ENCODE measurements at regions not wholly inside any gene's neighbourhood (a gene's known extent, or its start where the extent isn't known, plus 50 kb on each side); places are given as distances from the start of the nearest gene placed in this dataset.

GRCh38 chr10:54993148-54993547, 192.1 kb upstream of the PCDH15 start:
- Histone ChIP-seq H3F3A (ENCODE audit: insufficient read depth, low read length, poor library complexity, severe bottlenecking) (no peaks in the 10 kb centered on the region), H3K9ac (ENCODE audit: low read length) (no peak overlapping the region), H3K4me2 (ENCODE audit: low read length) (no peak overlapping the region), H3K36me3 (ENCODE audit: insufficient read depth, low read length) (no peaks in the 10 kb centered on the region), H3K27ac (ENCODE audit: low read length) (no peak overlapping the region), H4K20me1 (ENCODE audit: insufficient read depth) (no peaks in the 10 kb centered on the region), H3K9me2 (ENCODE audit: insufficient read depth, low read length) (no peaks in the 10 kb centered on the region), H3K9me3 (ENCODE audit: low read length) (no peaks in the 10 kb centered on the region), H3K79me2 (replicated peaks; ENCODE audit: insufficient read depth, low read length) (no peaks in the 10 kb centered on the region), H3K27me3 (ENCODE audit: insufficient read depth, low read depth, low read length) (no peaks in the 10 kb centered on the region), H3K4me3 (ENCODE audit: low read length) (no peak overlapping the region), H2AFZ (ENCODE audit: low read depth, low read length) (no peak overlapping the region)
- TF ChIP-seq TAF1 (IDR thresholded peaks at IDR 0.05; ENCODE audit: low read depth) (no peak), EP300 (conservative IDR thresholded peaks at IDR 0.05; ENCODE audit: poor library complexity, severe bottlenecking) (no peak), RAD21 (conservative IDR thresholded peaks at IDR 0.05) (no peak), MXI1 (conservative IDR thresholded peaks at IDR 0.05; ENCODE audit: poor library complexity, severe bottlenecking) (no peak), EZH2 (IDR thresholded peaks at IDR 0.05; ENCODE audit: borderline replicate concordance, insufficient read depth, low read length, poor library complexity, severe bottlenecking) (no peak), POLR2AphosphoS5 (IDR thresholded peaks at IDR 0.05) (no peak)
- TF ChIP-seq, protein P1, sequence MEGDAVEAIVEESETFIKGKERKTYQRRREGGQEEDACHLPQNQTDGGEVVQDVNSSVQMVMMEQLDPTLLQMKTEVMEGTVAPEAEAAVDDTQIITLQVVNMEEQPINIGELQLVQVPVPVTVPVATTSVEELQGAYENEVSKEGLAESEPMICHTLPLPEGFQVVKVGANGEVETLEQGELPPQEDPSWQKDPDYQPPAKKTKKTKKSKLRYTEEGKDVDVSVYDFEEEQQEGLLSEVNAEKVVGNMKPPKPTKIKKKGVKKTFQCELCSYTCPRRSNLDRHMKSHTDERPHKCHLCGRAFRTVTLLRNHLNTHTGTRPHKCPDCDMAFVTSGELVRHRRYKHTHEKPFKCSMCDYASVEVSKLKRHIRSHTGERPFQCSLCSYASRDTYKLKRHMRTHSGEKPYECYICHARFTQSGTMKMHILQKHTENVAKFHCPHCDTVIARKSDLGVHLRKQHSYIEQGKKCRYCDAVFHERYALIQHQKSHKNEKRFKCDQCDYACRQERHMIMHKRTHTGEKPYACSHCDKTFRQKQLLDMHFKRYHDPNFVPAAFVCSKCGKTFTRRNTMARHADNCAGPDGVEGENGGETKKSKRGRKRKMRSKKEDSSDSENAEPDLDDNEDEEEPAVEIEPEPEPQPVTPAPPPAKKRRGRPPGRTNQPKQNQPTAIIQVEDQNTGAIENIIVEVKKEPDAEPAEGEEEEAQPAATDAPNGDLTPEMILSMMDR (IDR thresholded peaks at IDR 0.05; ENCODE audit: poor library complexity, severe bottlenecking), result no peak
- TF ChIP-seq, protein P2, sequence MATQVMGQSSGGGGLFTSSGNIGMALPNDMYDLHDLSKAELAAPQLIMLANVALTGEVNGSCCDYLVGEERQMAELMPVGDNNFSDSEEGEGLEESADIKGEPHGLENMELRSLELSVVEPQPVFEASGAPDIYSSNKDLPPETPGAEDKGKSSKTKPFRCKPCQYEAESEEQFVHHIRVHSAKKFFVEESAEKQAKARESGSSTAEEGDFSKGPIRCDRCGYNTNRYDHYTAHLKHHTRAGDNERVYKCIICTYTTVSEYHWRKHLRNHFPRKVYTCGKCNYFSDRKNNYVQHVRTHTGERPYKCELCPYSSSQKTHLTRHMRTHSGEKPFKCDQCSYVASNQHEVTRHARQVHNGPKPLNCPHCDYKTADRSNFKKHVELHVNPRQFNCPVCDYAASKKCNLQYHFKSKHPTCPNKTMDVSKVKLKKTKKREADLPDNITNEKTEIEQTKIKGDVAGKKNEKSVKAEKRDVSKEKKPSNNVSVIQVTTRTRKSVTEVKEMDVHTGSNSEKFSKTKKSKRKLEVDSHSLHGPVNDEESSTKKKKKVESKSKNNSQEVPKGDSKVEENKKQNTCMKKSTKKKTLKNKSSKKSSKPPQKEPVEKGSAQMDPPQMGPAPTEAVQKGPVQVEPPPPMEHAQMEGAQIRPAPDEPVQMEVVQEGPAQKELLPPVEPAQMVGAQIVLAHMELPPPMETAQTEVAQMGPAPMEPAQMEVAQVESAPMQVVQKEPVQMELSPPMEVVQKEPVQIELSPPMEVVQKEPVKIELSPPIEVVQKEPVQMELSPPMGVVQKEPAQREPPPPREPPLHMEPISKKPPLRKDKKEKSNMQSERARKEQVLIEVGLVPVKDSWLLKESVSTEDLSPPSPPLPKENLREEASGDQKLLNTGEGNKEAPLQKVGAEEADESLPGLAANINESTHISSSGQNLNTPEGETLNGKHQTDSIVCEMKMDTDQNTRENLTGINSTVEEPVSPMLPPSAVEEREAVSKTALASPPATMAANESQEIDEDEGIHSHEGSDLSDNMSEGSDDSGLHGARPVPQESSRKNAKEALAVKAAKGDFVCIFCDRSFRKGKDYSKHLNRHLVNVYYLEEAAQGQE (IDR thresholded peaks at IDR 0.05; ENCODE audit: borderline replicate concordance), result no peak

DNA sequence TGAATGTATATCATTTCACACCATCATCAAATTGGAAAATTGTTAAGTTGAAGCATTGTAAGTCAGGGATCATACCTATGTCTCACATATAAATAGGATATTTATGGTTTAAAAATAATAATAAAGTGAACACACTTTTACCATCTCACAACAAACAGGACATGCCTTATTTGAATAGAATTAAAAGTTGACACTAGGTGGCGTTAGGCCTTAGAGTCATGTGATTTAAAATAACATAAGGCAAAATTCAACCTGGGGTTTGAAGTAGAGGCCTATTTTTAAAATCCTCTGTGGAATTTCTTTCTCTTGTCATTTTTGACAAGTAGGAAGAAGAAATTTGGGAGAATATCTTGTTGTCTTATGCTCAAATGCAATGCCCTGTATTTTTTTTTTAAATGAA, 184.7 kb upstream of the PCDH15 start:
- Histone ChIP-seq H3K27me3 (ENCODE audit: insufficient read depth, low read depth, low read length) (no peaks in the 10 kb centered on the region), H3K4me2 (ENCODE audit: low read length) (no peak overlapping the region), H3K9ac (ENCODE audit: low read length) (no peak overlapping the region), H2AFZ (ENCODE audit: low read depth, low read length) (no peak overlapping the region), H4K20me1 (ENCODE audit: insufficient read depth) (no peaks in the 10 kb centered on the region), H3K9me2 (ENCODE audit: insufficient read depth, low read length) (no peaks in the 10 kb centered on the region), H3K4me3 (ENCODE audit: low read length) (no peak overlapping the region), H3K27ac (ENCODE audit: low read length) (no peak overlapping the region), H3K36me3 (ENCODE audit: insufficient read depth, low read length) (no peaks in the 10 kb centered on the region), H3K9me3 (ENCODE audit: low read length) (no peaks in the 10 kb centered on the region), H3F3A (ENCODE audit: insufficient read depth, low read length, poor library complexity, severe bottlenecking) (no peaks in the 10 kb centered on the region), H3K79me2 (replicated peaks; ENCODE audit: insufficient read depth, low read length) (no peaks in the 10 kb centered on the region)
- TF ChIP-seq, protein P2 (IDR thresholded peaks at IDR 0.05; ENCODE audit: borderline replicate concordance), result no peak
- TF ChIP-seq RAD21 (conservative IDR thresholded peaks at IDR 0.05) (no peak), EP300 (conservative IDR thresholded peaks at IDR 0.05; ENCODE audit: poor library complexity, severe bottlenecking) (no peak), SMC3 (conservative IDR thresholded peaks at IDR 0.05; ENCODE audit: poor library complexity) (no peak), EZH2 (IDR thresholded peaks at IDR 0.05; ENCODE audit: borderline replicate concordance, insufficient read depth, low read length, poor library complexity, severe bottlenecking) (no peak), TAF1 (IDR thresholded peaks at IDR 0.05; ENCODE audit: low read depth) (no peak), MXI1 (conservative IDR thresholded peaks at IDR 0.05; ENCODE audit: poor library complexity, severe bottlenecking) (no peak), POLR2AphosphoS5 (IDR thresholded peaks at IDR 0.05) (no peak)
- TF ChIP-seq, protein P1 (IDR thresholded peaks at IDR 0.05; ENCODE audit: poor library complexity, severe bottlenecking), result no peak

Data from neural cell (in vitro differentiated cells).